H7 (cell line): ENCODE measurements at regions not wholly inside any gene's neighbourhood (a gene's known extent, or its start where the extent isn't known, plus 50 kb on each side); places are given as distances from the start of the nearest gene placed in this dataset.
A peak's percentile ranks its signal among the peaks of the same experiment; 100 is the strongest.

Experiments
- DNase-seq: peaks from one replicate; pipeline ENCODE4 v3.0.0; 2012
- H3K27me3 ChIP-seq: 2 replicates; pipeline ENCODE4 v1.6.0; 2011; ENCODE audit warnings: mild to moderate bottlenecking, low read length; ENCODE audit not compliant: control insufficient read depth, insufficient read depth
- H3K36me3 ChIP-seq: replicated peaks from 2 replicates; pipeline ENCODE4 v1.5.1; 2011; ENCODE audit warnings: low read length; ENCODE audit not compliant: control insufficient read depth, insufficient read depth
- H3K4me3 ChIP-seq: 2 replicates; pipeline ENCODE4 v1.5.1; 2011; ENCODE audit warnings: low read depth, mild to moderate bottlenecking, control low read depth, low read length, moderate library complexity; ENCODE audit not compliant: insufficient read depth

GRCh38 chr5:103450333-103451061 is 112.1 kb downstream of the NUDT12 start:
- Histone ChIP-seq H3K4me3 (no peak overlapping the region), H3K27me3 (no peaks in the 10 kb centered on the region), H3K36me3 (no peaks in the 10 kb centered on the region)
- DNase-seq, result no peak

DNA sequence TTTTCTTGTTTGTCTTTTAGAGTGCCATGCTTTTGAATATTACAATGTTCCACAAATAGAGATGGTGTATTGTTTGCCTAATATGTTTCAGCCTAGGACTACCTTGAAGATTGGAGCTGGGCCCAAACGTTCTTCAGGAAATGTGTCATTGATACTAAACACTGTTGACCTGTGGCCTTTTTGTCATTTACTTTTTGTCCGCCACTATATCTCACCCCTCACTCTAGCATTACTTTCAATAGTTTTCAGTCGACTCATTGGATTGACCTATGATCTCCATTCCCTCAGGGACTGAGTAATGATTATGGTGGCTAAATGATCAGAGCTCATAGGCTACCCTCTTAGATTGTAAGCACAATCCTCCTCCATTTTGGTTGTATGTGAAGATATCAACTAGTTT is 115.8 kb downstream of the NUDT12 start:
- Histone ChIP-seq H3K27me3 (no peaks in the 10 kb centered on the region), H3K4me3 (no peak overlapping the region), H3K36me3 (no peaks in the 10 kb centered on the region)
- DNase-seq, result no peak

GRCh38 chr5:103445426-103446035 is 117.1 kb downstream of the NUDT12 start:
- no peak for DNase-seq
- H3K36me3 ChIP-seq, result no peaks in the 10 kb centered on the region
- no peaks in the 10 kb centered on the region for H3K27me3 ChIP-seq
- H3K4me3 ChIP-seq, result no peak overlapping the region

DNA sequence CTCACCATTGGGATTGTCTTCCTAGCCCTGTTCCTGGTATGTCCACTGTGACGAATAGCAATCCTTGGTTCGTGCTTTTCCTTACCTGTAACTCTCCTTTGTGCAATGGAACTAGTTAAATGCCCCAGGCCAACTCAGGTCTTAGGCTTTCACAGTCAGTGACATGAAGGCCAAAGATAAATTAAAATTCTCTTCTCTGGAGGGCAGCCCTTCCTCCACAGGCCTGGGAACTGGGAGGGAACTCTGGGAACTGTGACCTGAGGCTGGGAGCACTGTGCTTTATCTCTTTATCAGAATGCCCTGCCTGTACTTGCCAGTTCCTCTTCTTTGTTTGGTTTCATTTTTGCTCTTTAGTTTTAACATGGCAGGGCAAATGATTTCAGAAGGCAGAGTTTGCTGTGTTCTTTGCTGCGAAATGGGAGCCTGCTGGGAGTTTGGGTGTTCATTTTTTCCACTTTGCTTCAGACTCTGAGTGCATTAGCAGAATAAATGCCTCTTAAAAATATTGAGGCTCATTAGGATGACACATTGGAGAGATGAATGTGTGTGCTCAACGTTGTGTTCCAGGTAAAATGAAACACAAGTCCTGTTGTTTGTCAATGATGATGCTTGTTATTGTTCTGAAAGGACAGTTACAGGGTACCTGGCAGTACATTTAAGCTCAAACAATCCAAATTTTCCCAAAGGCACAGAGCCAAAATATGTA is 118.1 kb downstream of the NUDT12 start:
- Histone ChIP-seq H3K36me3 (no peaks in the 10 kb centered on the region), H3K4me3 (no peak overlapping the region), H3K27me3 (no peaks in the 10 kb centered on the region)
- DNase-seq, result no peak

DNA sequence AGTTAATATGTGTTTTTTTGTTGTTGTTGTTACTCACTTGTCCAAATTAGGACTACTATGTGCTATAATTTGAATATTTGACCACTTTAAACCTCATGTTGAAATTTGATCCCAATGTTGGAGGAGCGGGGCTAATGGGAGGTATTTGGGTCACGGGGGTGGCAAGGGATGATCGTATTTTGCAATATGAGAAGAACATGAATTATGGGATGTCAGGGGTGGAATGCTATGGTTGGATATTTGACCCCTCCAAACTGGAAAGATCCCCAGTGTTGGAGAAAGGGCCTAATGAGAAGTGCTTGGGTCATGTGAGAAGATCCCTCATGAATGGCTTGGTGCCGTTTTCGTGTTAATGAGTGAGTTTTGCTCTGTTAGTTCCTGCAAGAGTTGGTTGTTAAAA is 119.8 kb downstream of the NUDT12 start:
- no peaks in the 10 kb centered on the region for H3K36me3 ChIP-seq
- no peak for DNase-seq
- H3K27me3 ChIP-seq, result no peaks in the 10 kb centered on the region
- H3K4me3 ChIP-seq, result no peak overlapping the region

DNA sequence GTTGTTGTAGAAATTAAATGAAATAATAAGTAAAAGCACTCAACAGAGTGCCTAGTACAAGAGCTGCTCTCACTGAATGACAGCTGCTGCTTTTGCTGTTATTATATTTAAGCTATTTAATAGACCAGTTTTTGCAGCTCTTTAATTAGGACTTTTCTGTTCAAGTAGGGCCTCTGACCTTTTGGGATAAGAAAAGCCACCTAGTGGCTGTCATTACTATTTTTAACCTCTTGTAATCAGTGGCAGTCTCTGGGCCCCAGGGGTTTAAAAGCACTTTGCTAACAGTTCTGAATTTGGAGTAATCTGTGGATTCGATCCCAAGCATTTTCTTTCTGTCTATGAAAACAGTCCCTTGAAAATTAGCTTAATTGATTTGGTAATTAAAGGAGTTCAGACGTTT is 121.1 kb downstream of the NUDT12 start:
- no peaks in the 10 kb centered on the region for H3K27me3 ChIP-seq
- H3K36me3 ChIP-seq, result no peaks in the 10 kb centered on the region
- DNase-seq, result peak; percentile 25
- H3K4me3 ChIP-seq, result no peak overlapping the region

- no peaks in the 10 kb centered on the region for H3K27me3 ChIP-seq
- H3K36me3 ChIP-seq, result no peaks in the 10 kb centered on the region
- no peak for DNase-seq
- no peak overlapping the region for H3K4me3 ChIP-seq
Observed at GRCh38 chr5:103439007-103439406, 123.6 kb downstream of the NUDT12 start.

DNA sequence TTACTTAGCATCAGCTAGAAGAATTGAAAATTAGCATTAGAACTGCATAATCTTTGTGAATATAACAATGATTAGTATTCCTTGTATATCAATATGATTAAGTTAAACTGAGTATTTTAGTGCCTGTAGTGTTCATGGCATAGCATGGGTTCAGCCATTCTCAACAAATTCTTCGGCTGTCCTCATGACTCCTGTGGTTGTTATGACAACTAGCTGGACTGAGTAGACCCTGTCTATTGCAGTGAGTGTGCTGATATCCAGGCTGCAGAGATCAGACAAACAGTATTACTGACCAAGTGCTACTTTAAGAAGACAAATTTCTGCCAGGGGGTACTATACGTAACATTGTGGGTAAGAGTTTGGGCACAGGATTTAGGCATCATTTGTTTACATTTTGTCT is 125.9 kb downstream of the NUDT12 start:
- no peak overlapping the region for H3K4me3 ChIP-seq
- no peaks in the 10 kb centered on the region for H3K36me3 ChIP-seq
- no peak for DNase-seq
- H3K27me3 ChIP-seq, result no peaks in the 10 kb centered on the region

DNA sequence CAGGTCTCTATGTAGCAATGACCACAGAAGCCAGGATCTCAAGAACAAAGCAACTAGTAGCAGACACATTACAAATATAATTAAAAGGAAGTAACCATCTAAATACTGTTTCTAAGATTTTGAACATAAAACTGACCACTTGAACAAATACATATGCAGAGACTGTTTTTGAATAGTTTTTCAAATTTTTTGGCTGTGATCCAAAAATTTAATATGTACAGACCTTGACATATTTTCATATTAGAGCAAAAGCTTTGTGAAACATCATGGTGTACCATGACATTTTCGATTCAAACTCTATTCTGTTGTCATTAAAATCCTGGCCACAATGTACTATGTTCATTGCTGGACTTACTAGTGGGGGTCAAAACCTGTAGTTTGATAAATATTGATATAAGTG is 126.5 kb downstream of the NUDT12 start:
- Histone ChIP-seq H3K36me3 (no peaks in the 10 kb centered on the region), H3K4me3 (no peak overlapping the region), H3K27me3 (no peaks in the 10 kb centered on the region)
- DNase-seq, result no peak

DNA sequence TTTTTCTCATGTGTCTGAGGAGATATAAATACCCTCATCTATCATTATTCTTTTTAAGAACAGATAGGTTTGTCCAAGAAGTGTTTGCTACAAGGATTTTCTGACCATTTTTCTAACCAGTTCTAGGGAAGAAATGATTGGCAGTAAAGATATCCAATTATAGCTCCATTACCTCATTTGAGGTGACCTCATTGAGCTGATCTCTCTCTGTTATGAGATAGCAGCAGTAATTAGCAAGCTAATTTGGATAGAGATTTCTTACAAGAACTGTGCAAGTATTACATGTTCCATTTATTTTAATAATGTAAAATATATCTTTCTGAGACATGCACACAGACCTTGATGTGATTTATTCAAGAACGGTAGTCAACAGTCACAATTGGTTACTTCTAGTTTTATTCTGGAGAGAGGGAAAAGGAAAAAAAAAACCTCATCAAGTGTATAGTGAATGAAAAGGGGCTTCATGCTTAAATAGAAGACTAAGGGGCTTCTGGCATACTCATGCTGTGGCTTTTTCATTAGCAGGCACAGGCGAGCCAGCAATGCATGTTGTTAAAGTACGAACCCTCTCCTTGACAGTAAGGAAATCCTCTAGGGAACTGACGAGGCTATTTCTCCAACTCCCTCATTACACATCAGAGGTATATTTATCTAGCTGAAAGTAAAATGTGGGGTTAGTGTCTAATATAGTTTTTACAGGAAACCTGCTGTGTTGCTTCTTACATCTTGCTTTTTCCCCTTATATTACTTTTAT is 127.3 kb downstream of the NUDT12 start:
- DNase-seq, result no peak

GRCh38 chr5:103434057-103434456 is 128.5 kb downstream of the NUDT12 start:
- Histone ChIP-seq H3K27me3 (no peaks in the 10 kb centered on the region), H3K4me3 (no peak overlapping the region), H3K36me3 (no peaks in the 10 kb centered on the region)
- DNase-seq, result peak; percentile 70

More for the DNA sequence above, 127.3 kb downstream of the NUDT12 start:
- no peak overlapping the region for H3K4me3 ChIP-seq
- no peaks in the 10 kb centered on the region for H3K27me3 ChIP-seq
- no peaks in the 10 kb centered on the region for H3K36me3 ChIP-seq

DNA sequence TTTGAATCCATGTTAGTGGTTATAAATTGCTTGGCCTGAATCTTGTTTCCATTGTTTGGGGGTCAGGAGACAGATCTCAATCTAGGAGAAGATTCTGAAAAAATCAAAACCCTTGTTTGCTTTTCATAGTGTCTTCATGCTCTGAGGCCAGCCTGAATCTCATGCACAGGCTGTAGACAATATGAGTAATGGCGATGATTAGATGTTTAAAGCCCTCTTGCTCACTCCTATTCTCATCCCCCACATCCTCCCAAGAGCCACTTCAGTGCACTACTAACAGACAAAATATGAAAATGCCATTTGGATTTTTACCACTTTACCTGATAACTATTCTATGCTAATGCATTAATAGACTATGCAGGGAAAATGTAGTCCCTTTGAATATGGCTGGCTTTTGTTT is 129.4 kb downstream of the NUDT12 start:
- DNase-seq, result no peak
- Histone ChIP-seq H3K27me3 (no peaks in the 10 kb centered on the region), H3K4me3 (no peak overlapping the region), H3K36me3 (no peaks in the 10 kb centered on the region)

DNA sequence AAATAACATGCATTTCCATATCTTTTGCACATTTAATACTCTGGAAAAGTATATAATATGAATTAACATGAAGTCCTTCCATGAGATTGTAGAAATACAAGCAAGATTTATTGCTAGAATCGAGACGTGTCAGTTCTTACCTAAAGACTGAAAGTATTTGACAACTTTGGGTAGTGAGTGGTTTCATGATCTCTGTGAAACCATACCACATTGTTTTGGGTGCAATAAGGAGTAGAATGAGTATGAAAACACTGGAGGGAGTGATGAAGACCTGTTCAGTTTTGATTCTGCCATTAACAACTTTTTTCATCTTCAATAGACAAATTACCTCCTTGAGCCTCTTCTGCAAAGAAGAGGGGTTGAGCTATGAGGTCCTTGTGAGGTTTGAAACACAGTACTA is 133.7 kb downstream of the NUDT12 start:
- no peak for DNase-seq
- no peaks in the 10 kb centered on the region for H3K27me3 ChIP-seq
- H3K36me3 ChIP-seq, result no peaks in the 10 kb centered on the region
- no peak overlapping the region for H3K4me3 ChIP-seq

DNA sequence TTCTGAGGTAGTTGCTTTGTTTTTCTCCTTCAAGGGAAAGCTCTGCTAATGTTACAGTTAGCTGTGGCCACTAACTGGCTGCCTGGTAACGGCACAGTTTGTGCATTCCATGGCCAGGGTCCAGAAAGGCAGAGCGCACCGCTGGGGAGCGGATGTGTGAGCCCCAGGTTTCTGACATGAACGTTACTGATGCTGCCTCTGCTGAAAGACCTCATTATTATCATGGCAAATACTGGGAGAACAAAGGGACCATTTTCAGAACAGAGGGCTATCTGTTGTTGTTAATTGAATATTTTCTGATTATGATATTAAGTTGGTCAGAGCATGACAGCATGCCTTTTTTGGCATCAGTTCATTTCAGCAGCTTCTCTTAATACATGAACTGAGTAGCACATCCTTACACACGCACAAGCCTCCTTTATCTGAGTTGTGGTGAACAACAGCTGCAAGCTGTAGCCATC is 134.1 kb downstream of the NUDT12 start:
- no peak for DNase-seq

More for the DNA sequence above, 134.1 kb downstream of the NUDT12 start:
- no peak overlapping the region for H3K4me3 ChIP-seq
- H3K36me3 ChIP-seq, result no peaks in the 10 kb centered on the region
- no peaks in the 10 kb centered on the region for H3K27me3 ChIP-seq
